Omental fat pad (tissue), 3 donors: ENCODE measurements at regions not wholly inside any gene's neighbourhood (a gene's known extent, or its start where the extent isn't known, plus 50 kb on each side); places are given as distances from the start of the nearest gene placed in this dataset.

ENCODE experiments used
- ATAC-seq: fragments of 150-250 bp; one replicate; pipeline ENCODE4 v1.9.1; 2016; ENCODE audit warnings: mild to moderate bottlenecking, moderate library complexity; ENCODE audit not compliant: low FRiP score
- DNase-seq: peaks from one replicate; pipeline ENCODE4 v3.0.0-alpha.2; 2019; ENCODE audit warnings: low spot score
- TF ChIP-seq, protein P1 (sequence below), 3 donors: fragments of 450-650 bp; IDR thresholded peaks; one replicate each; pipeline ENCODE4 v1.5.1; 2016 to 2017; ENCODE audit warnings: antibody characterized with exemption in 3 of 3, mild to moderate bottlenecking in 3 of 3, moderate library complexity in 2 of 3

DNA sequence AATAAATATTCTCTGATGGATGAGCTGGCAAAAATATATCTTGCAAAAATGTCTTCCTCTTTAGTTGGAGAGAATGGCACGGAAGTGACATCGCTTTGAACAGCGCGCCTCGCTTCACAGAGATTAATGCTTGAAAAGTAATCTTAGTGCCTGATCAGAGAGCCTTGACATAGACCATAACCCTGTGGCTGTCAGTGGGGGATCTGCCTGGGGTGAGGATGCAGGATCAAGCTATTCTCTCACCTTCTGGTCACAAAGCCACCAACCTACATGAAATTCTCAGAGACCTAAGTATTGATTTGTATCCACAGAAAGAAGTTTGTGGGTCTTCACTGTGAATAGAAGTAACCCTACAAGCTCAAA lies 492.6 kb downstream of the LMO4 start:
- TF ChIP-seq, protein P1, sequence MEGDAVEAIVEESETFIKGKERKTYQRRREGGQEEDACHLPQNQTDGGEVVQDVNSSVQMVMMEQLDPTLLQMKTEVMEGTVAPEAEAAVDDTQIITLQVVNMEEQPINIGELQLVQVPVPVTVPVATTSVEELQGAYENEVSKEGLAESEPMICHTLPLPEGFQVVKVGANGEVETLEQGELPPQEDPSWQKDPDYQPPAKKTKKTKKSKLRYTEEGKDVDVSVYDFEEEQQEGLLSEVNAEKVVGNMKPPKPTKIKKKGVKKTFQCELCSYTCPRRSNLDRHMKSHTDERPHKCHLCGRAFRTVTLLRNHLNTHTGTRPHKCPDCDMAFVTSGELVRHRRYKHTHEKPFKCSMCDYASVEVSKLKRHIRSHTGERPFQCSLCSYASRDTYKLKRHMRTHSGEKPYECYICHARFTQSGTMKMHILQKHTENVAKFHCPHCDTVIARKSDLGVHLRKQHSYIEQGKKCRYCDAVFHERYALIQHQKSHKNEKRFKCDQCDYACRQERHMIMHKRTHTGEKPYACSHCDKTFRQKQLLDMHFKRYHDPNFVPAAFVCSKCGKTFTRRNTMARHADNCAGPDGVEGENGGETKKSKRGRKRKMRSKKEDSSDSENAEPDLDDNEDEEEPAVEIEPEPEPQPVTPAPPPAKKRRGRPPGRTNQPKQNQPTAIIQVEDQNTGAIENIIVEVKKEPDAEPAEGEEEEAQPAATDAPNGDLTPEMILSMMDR (IDR thresholded peaks at IDR 0.05) = no peak
- ATAC-seq (no peak), DNase-seq (no peak)

DNA sequence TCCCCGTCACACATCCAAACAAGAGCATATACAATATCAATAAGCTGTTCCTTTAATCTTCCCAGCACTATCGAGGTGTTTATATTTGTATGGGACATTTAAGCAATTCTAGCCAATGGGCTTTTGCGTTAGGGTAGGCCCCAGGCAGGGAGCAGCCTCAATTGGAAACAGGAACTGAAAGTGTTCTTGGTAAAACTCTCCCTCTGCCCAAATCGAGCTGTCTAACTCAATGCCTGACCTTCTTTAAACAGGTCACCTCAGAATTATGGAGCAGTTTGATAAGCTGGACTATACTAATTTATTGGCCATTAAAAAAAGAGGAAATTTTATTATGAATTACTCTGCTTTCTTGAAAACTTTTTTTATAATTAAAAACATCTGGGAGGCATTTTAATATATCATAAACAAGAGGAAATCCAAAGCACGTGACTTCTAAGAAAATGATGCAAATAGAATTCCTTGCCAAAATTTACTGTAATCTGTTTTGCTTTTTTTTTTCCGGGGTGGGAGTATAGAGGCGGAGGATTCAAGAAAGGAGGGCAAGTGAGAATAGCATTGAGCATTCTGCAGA lies 498.1 kb downstream of the LMO4 start:
- ATAC-seq (peak; percentile 96), DNase-seq (no peak)
- TF ChIP-seq, protein P1 (IDR thresholded peaks at IDR 0.05) = no peak

DNA sequence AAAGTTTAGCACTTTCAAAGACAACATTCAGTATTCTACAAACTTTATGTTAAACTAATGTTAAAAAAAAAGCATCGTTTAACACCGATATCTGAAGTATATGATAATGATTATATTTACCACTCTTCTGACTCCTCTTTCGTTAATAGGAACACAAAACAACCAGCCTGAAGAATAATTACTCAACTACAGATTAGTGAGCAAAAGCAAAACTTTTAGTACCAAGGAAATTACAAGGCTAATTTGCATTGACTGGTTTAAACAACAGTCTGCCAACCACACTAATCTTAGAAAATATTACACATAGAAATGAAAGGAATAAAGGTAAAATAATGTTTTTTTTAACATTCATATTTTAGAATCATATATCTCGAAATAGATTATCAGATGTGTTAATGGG lies 500.7 kb downstream of the LMO4 start:
- DNase-seq = no peak
- TF ChIP-seq, protein P1 (IDR thresholded peaks at IDR 0.05) = no peak
- no peak for ATAC-seq

DNA sequence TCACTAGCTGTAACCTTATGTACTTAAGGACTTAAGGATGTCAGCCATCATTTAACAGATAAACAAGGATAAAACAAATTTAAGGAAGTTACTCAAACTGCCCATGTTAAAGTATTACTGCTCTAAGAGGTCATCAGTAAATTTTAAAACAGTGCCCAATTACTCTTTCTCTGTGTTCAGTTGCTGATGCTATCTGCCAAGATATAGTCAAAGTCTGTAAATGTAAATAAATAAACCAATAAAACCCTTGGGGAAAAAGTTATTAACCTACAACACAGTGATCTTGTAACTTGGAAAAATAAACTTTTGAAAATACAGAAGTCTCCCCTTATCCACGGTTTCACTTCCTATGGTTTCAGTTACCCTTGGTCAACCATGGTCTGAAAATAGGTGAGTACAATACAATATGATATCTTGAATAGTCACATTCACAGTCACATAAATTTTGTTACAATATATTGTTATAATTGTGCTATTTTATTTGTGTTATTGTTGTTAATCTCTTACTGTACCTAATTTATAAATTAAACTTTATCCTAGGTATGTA lies 501.8 kb downstream of the LMO4 start:
- no peak for DNase-seq
- TF ChIP-seq, protein P1 (IDR thresholded peaks at IDR 0.05) = no peak
- no peak for ATAC-seq

DNA sequence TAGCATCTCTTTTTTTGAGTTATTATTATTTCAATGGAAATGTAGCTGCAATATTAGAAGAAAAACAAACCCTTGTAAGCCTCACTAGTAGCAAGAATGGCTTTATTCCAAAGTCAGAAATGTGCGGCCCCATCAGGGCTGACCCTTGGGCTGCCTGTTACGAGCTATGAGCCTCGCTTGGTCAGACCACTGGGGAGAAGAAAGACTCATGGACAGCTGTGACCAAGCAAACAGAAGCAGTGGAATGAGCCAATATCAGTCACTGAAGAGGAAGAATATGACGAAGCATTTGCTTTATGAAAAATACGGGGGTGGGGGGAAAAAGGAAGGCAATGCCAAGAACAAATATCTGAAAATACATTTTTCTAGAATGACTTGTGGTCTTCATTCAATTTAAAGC lies 504.5 kb downstream of the LMO4 start:
- ATAC-seq (no peak), DNase-seq (no peak)
- TF ChIP-seq, protein P1 (IDR thresholded peaks at IDR 0.05) = no peak

DNA sequence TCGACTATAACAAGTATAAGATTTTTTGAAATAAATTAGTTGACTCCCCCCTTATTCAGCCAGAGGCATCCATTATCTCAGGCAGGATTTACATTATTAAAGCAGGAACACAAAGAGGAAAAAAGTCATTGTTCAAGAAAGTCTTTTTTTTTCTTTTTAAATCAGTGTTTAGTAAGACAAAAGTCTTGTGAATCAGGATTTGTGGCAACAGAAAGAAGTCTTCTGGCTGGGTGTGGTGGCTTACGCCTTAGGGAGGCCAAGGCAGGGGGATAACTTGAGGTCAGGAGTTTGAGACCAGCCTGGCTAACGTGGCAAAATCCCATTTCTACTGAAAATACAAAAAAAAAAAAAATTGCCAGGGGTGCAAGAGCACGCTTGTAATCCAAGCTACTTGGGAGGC lies 505.5 kb downstream of the LMO4 start:
- ATAC-seq = no peak
- DNase-seq = no peak
- TF ChIP-seq, protein P1 (IDR thresholded peaks at IDR 0.05) = no peak

DNA sequence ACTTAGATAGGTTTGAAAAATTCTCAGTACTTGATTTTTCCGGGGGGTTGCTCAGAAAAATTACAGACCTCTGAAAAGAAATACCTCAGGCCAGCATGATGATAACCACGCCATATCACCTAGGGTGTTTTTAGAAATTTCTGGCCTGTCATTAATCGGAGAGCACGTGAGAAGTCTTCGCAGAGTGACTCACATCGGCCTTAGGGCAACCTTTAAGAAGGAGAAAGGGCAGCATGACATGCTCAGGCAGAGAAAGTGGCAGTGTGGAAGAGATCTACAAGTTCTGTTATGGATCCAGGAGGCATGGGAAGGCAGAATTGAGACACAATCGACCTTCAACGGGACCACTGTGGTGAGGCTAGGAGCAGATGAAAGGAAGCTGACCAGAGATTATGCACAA lies 506.3 kb downstream of the LMO4 start:
- TF ChIP-seq, protein P1 (IDR thresholded peaks at IDR 0.05) = no peak
- DNase-seq = no peak

More for the DNA sequence above, 506.3 kb downstream of the LMO4 start:
- ATAC-seq = no peak
